HS-27A (cell line): ENCODE measurements at regions not wholly inside any gene's neighbourhood (a gene's known extent, or its start where the extent isn't known, plus 50 kb on each side); places are given as distances from the start of the nearest gene placed in this dataset.
"Not testable (repeated sequence)": the region's sequence is repeated elsewhere in the genome, so short reads cannot be mapped to it uniquely, and the experiment has no call there.

Experiments used
- DNase-seq: peaks from one replicate; pipeline ENCODE4 v3.0.0-alpha.2; 2012; ENCODE audit warnings: low read depth, missing footprints

DNA sequence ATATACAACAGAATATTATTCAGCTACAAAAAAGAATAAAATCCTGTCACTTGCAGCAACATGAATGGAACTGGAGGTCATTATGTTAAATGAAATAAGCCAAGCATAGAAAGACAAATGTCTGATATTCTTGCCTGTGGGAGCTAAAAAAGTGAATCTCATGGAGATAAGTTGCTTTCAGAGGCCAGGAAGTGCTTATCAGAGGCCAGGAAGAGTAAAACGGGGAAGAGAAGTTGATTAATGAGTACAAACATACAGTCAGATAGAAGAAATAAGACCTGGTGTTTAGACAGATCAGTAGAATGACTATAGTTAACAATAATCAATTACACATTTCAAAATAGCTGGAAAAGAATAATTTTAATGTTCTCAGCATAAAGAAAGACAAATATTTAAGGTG lies 54.4 kb upstream of the CPHXL start:
- DNase-seq: no peak

DNA sequence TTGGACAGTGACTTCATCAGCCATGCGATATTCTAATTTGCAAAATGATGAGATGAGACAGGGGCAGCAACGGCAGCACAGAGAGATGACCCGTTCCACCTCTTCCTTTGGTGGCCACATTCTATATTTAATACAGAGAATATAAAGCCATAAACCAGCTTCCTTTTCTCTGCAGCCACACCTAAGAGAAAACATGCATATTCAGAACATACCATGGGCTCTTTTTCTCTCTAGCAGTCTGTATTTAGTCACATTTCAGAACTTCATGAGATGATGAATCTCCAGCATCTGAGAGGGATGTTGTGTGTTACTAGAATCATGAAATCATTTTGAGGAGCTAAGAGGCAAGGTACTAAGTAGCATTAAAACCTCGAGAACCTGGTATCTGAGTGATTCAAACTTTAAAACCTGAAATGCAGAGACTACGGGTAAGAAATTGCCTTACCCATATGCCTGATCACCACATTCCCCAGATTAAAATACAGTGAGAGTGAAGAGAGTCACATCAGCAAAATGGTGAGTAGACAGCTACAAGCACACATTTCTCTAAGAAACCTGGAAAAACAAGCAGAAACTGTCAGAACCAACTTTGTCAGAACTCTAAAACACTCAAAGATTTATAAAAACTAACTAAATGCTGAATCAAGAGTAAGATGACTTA lies 55.5 kb upstream of the CPHXL start:
- no peak for DNase-seq

DNA sequence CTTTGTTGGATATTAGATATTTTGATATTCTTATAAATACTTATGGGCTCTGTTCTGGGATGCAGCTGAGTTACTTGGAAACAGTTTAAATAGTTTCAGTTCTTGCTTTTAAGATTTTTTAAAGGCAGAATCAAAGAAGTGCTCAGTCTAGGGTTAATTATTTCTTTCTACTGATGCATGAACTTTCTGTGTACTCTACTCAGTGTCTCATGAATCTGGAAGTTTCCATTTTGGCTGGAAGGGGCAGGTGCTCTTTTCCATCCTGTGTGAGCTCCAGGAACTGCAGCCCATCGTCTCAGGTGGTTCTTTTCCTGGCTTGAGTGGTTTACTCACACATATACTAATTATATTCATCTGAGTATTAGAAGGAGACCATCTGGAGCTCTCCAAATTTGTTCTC lies 61.1 kb upstream of the CPHXL start:
- no peak for DNase-seq

DNA sequence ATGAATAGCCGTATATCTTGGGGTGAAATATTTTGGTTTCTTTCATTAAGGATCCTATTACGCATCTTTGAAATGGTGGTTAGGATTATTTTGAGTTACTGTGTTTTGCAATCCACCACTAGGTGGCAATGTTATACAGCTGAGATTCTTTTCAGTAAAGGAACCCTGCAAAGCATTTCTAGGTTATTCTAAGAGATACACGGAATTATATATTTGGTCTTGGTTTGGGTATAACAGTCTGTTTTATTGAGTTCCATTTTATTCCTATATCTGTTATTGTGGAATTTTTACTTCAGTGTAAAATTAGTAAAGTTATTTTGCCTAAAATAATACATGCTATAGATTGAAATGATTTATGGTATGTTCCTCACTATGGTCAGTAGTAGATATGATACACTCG lies 62.9 kb upstream of the CPHXL start:
- DNase-seq: peak; percentile 22

DNA sequence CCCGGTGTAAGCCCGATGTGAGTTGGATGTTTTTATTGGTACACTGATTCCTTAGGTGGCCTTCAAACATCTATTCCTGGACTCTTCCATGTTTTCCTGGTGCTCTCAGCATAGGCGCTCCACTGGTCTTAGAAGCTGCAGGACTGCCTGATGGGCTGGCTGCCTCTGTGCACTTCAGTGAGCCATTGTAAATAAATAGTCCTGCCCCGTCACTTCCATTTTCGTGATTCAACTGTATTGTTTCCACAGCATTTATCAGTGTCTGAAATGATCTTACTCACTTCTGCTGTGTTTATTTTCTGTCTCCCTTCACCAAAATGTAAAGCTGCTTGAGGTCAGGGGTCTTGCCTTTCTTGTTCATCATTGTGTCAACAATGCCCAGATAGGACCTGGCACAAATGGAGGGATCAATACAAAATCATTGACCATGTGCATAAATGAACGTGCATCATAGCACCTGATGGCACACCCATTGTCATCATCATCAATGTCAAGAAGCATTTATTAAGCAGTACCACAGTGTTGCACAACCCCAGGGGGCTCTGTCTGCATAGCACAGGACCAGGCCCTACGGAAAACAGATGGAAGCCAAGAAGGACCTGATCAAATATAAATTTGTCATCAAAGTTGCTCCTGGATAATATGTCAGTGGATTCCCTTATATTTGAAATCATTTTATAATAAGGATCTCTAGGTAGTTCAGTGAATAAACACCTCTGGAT lies 66.6 kb upstream of the CPHXL start:
- DNase-seq: no peak

DNA sequence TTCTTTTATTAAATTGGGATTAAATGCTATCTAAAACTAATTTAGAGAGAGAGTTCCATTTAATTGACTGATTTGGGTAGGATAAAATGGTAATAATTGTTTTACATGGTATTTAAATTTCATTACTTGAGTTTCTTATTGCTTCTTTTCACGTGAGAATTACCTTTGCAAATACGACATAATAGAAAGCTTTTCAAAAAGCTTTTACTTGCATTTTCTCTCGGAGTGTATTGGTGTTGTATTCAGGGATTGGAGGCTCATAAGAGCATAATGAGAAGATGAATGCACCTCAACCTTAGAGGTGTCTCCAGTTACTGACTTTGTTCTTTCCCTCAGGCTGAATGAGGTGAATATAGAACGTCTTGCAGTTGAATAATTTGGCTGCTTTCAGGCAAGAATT lies 67.4 kb upstream of the CPHXL start:
- DNase-seq: no peak

DNA sequence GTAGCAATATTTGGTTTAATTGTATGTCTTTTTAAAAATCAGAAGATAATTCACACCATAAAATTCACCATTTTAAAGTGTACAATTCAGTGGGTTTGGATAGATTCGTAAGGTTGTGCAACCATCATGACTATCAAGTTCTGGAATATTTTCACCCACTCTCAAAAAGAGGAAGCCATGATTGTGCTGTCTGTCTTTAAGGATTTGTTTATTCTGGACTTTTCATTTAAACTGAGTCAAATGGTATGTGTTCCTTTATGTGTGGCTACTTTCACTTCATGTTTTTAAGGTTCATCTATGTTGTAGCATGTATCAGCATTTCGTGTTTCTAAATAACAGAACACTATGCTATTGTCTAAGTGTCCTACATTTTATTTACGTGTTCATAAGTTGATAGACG lies 68.1 kb upstream of the CPHXL start:
- no peak for DNase-seq

DNA sequence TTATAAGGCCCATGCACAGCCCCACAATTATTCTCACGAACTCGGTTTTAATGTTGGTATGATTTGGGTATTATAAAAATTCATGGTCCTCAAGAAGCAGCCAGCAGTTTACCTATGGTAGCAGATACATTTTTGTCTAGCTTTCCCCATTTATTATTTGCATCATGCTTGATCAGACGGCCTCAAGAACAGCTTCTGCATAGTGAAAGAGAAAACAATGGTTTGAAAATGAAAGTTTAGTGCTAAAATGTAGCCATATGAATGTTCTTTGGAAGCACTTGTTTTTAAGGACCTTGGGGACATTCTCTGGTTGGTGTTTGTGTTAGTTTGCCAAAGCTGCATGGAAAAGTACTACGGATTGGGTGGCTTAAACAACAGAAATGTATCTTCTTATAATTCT lies 72.4 kb upstream of the CPHXL start:
- no peak for DNase-seq

DNA sequence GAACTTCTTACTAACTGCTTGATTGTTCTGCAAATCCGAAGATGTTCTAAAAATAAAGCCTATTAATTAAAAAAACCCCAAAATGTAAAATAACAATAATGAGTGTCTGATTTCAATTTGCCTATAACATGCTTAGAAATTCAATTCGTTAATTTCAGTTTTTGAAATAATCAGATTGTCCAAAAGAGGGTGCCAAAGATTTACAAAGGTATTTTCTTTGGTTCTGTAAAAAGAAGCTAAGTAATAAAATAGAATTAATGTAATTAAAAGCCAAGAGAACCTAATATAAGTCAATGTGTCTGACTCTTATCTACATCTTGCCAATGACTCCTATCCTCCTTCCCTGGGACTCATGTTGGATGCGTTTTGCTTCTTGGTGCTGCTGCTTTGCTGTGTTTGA lies 75.0 kb upstream of the CPHXL start:
- DNase-seq: no peak

DNA sequence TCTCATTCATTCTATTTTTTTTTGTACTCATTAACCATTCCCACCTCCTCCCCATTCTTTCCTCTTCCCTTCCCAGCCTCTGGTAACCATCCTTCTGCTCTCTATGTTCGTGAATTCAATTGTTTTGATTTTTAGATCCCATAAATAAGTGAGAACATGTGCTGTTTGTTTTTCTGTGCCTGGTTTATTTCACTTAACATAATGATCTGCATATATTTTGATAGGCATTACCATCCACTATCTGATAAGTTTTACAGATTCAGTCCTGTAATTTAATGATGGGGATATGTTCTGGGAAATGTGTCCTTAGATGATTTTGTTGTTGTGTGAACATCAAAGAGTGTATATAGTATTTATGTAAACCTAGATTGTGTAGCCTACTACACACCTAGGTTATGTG lies 77.5 kb upstream of the CPHXL start:
- no peak for DNase-seq

DNA sequence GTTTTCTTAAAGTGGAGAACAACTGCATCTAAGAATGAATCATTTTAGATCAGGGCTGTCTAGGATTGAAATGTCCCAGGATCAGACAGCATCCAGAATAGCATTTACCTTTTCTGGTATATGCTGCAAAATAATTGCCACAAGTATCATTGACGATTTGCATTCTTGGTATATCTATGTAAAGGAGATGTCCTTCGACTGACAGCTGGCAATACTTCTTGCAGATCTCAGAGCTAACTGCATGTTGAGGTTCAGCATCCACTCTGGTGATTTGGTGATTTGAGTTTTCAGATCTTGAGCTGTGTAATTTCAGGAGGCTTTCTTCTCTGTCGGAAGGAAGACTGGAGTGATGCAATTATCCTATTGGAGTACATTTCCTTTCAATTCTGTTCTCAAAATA lies 78.1 kb upstream of the CPHXL start:
- no peak for DNase-seq

DNA sequence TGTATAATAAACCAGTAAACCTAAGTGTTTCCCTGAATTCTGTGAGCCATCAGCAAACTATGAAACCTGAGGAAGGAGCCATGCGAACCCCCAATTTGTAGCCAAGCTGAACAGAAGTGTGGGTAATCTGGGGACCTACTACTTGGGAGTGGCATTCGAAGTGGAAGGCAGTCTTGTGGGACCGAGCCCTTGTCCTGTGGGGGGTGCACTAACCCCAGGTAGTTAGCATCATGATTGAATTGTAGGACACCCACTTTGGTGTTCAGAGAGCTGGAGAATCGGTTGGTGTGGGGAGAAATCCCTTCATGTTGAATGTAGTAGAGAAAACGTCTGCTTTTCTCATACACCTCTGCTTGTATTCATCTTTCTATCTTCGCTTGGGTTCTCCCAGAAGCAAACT lies 79.7 kb upstream of the CPHXL start:
- no peak for DNase-seq

DNA sequence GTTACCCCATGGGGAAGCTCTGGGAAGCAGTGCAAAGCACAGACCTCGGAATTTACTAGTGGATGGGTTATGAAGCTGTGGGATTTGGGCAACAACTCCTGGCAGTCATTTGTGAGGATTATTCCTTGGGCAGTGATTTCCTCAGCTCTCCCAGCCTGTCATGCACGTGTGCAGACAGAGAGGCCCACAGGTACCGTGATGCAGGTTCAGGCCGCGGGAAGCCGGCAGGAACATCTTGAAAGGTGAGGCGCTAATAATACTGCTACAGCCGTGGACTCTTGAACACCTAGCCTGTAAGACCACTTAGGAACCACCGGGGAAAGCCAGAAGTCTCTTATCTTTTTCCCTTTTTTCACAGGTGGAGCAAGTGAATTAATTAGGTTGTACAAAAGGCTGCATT lies 80.2 kb upstream of the CPHXL start:
- DNase-seq: no peak

DNA sequence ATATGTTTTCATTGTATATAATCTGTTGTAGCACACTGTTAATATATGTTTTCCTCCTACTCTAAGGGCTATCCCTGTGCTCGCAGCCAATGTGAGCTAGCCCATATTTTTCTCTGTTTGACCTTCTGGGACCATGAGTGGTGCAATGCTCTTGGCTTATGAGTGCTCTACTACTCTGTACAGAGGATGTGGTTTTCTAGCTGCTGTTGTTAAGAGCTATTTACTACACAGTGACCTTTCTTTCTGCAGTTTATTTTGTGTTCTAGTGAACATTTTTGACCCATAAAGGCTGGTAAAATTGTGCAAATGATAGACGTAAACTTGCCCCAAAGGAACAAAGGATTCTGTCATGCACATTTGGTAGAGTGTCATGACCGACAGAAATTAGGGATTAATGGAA lies 84.1 kb upstream of the CPHXL start:
- DNase-seq: no peak

DNA sequence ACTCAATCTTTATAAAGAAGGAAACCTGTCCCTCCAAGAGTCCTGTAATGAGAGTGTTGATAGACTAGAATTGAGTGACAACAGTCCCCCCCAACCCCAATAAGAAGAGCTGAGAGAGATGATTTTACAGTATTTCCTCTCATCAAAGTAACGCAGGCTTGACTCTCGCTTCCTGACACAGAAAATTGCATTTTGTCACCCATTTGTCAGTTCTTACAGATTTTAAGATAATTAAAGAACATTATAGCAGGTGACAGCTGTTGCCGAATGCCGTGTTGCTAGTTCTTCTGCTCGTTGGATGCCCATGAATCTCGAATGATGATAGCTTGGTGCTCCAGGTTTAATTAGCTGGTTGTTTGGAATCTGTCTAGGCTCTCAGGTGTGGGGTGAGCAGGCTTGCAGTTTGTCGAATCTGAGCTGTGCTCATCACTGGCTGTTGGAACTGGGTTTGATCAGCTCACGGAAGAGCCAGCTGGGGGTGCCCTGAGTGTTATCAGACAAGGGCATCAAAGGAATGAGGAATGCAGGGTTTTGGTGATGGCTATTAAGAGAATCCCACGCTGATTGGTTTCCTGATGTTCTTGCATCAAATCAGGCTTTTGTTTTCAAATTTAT lies 84.8 kb upstream of the CPHXL start:
- DNase-seq: no peak

DNA sequence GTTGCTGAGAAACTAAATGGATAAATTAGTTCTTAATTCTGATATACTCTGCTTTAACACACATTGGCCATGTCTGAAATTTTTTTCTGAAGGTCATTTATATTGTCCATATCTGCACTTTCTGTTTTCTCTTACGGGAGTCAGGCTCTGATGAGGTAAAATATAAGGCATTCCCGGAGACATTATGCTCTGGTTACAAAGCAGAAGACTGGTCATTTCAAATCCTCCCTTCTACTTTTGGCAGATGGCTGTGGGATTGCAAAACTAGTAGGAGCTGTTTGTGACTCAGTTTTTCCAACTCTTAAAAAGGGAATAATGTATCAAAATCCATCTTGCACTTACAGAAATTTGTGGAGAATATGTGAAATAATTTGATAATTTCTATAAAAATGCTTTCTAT lies 92.2 kb upstream of the CPHXL start:
- DNase-seq: no peak

DNA sequence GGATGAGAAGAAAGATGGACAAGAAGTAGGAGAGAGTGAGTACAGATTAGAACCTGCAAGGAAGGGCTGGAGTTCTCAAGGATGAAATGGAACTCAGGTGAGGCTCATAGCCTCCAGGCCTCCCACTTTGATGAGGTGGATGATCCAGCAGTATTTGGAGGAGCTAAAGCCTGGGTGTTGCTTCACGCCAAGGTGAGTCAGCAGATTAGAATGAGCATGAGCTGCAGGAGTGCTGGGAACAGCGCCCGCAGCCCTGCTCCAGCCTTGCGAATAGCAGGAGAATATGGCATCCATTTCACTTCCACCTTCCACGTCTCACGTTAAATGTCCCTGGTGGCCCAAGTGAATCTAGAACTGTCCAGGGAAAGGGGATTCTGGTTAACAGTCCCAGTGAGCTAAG lies 94.4 kb upstream of the CPHXL start:
- no peak for DNase-seq

DNA sequence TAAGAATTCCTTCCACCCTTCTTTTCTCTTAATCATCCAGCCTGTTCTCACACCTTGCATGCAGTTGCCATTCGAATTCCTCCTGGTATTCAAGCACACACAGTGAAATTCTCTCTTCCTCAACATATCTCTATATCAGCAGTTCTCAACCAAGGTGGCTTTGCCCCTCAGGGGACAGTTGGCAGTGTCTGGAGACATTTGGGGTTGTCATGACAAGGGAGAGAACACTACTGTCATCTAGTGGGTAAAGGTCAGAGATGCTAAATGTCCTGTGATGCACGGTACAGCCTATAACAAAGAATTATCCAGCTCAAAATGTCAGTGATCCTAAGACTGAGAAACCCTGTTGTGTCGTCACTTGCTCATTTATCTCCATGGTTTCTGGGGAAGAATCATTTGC lies 94.8 kb upstream of the CPHXL start:
- no peak for DNase-seq

DNA sequence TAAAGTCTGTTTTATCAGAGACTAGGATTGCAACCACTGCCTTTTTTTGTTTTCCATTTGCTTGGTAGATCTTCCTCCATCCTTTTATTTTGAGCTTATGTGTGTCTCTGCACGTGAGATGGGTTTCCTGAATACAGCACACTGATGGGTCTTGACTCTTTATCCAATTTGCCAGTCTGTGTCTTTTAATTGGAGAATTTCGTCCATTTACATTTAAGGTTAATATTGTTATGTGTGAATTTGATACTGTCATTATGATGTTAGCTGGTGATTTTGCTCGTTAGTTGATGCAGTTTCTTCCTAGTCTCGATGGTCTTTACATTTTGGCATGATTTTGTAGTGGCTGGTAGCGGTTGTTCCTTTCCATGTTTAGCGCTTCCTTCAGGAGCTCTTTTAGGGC lies 99.5 kb upstream of the CPHXL start:
- not testable (repeated sequence) for DNase-seq

DNA sequence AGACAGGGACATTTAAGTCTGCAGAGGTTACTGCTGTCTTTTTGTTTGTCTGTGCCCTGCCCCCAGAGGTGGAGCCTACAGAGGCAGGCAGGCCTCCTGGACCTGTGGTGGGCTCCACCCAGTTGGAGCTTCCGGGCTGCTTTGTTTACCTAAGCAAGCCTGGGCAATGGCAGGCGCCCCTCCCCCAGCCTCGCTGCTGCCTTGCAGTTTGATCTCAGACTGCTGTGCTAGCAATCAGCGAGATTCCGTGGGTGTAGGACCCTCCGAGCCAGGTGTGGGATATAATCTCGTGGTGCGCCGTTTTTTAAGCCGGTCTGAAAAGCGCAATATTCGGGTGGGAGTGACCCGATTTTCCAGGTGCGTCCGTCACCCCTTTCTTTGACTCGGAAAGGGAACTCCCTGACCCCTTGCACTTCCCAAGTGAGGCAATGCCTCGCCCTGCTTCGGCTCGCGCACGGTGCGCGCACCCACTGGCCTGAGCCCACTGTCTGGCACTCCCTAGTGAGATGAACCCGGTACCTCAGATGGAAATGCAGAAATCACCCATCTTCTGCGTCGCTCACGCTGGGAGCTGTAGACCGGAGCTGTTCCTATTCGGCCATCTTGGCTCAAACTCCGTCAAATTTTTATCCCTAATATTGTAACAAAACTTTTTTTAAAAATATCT lies 101.2 kb upstream of the CPHXL start:
- DNase-seq: not testable (repeated sequence)

DNA sequence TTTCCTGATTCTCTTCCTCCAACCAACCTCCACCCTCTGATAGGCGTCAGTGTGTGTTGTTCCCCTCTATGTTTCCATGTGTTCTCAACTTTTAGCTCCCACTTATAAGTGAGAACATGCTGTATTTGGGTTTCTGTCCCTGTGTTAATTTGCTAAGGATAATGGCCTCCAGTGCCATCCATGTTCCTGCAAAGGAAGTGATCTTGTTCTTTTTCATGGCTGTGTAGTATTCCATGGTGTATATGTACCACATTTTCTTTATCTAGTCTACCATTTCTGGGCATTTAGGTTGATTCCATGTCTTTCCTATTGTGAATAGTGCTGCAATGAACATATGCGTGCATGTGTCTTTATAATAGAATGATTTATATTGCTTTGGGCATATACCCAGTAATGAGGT lies 107.1 kb upstream of the CPHXL start:
- DNase-seq: not testable (repeated sequence)

DNA sequence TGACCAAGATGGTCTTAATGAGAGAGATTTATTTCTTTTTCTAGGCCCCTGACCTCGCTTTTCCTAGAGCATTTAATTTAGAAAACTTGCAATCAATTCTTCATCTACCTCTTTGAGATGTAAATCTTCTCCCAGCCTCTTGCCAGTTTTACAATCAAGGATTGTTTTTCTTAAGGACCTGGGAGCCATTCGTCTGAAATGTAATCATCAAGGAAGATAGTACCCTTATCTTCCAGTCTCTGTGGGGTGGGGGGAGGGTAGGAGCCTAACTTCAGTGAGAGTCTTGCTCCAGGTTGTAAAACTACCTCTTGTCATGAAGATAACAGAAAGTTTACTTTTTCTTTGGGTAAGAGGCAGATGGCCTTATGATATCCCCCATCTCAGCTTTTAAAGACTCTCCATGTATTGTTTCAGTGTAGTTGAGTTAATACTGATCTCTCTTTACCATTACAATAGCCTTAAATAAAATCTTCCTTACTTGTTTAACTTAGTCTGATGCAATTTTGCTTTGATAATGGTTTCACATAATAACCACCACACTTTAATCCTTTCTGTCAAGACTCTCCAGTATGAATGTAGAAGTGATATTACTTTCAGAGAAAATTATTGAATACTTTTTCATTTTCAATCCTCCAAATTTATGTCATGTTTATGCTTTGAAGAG lies 110.2 kb upstream of the CPHXL start:
- DNase-seq: no peak

DNA sequence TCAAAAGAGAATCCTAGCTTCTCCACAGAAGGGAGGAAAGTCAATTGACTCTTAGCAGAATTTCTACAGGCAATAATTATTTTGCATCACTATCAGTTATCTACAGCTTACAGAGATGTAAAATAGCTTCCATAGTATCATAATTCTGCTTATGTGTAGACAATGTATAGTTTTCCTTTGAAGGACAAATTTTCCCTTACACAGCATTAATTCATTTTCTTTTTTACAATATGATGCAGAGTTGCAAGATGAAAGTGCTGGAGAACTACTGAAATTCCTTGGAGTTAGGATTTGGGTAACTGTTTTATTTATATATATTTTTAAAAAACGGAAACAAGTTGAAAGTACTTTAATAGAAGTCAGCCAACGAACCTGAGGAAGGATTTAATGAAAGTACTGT lies 111.0 kb upstream of the CPHXL start:
- DNase-seq: no peak
